H1 (cell line): ENCODE measurements at regions not wholly inside any gene's neighbourhood (a gene's known extent, or its start where the extent isn't known, plus 50 kb on each side); places are given as distances from the start of the nearest gene placed in this dataset.

Experiments used
- CTCF ChIA-PET: fragments of 300-600 bp; sonication (Branson Sonifier 250); formaldehyde crosslinking; loops from one replicate; lab custom pipeline; 2021; ENCODE audit not compliant: partially characterized antibody; lab: Charles Lee
- POLR2A ChIA-PET: fragments of 300-600 bp; sonication (Branson Sonifier 250); formaldehyde crosslinking; loops from one replicate; lab custom pipeline; 2021; ENCODE audit warnings: inconsistent platforms; ENCODE audit not compliant: partially characterized antibody; lab: Charles Lee
- DNase-seq, 2 experiments: peaks; one replicate each; pipeline versions ENCODE4 v3.0.0 to v3.0.0-alpha.2; 2010 to 2022; ENCODE audit warnings: low spot score in 2 of 2, low read depth in 1 of 2, mixed read lengths in 1 of 2
- FAIRE-seq: peaks from 2 replicates; lab custom pipeline; 2011; peaks lifted over from hg19 to GRCh38; lab: Jason Lieb, UNC
- H2AFZ ChIP-seq: 2 replicates; pipeline ENCODE4 v1.8.1; 2012; ENCODE audit warnings: low read length, inconsistent platforms
- H2AK5ac ChIP-seq: 2 replicates; pipeline ENCODE4 v1.6.1; 2013; ENCODE audit warnings: low read depth, low read length
- H2BK120ac ChIP-seq: replicated peaks from 2 replicates; pipeline ENCODE3; 2013; ENCODE audit warnings: low read depth, low read length, inconsistent platforms
- H2BK12ac ChIP-seq: 2 replicates; pipeline ENCODE4 v1.6.1; 2013; ENCODE audit warnings: low read depth, low read length
- H2BK15ac ChIP-seq: 2 replicates; pipeline ENCODE4 v1.6.1; 2013; ENCODE audit warnings: low read length
- H2BK20ac ChIP-seq: 2 replicates; pipeline ENCODE4 v1.6.1; 2013; ENCODE audit warnings: low read length
- H2BK5ac ChIP-seq: 2 replicates; pipeline ENCODE4 v1.6.1; 2013; ENCODE audit warnings: low read depth, low read length
- H3K14ac ChIP-seq: 2 replicates; pipeline ENCODE4 v1.6.1; 2013; ENCODE audit warnings: inconsistent platforms; ENCODE audit not compliant: insufficient read length
- H3K18ac ChIP-seq: 2 replicates; pipeline ENCODE4 v1.6.1; 2013; ENCODE audit warnings: low read length; ENCODE audit errors: extremely low read depth
- H3K23ac ChIP-seq: 2 replicates; pipeline ENCODE4 v1.6.1; 2013; ENCODE audit warnings: inconsistent platforms; ENCODE audit not compliant: insufficient read length
- H3K23me2 ChIP-seq: 2 replicates; pipeline ENCODE4 v1.6.1; 2013; ENCODE audit warnings: low read depth, low read length
- H3K27ac ChIP-seq: 2 replicates; pipeline ENCODE4 v1.6.1; 2011; ENCODE audit warnings: low read depth, low read length, inconsistent platforms
- H3K27me3 ChIP-seq, 4 experiments: replicated peaks in 1 of 4; 1 replicate in 1 of 4; 2 replicates in 3 of 4; pipeline versions ENCODE4 v1.6.1 to v1.8.1; 2011 to 2013; ENCODE audit warnings: low read length in 3 of 4, mild to moderate bottlenecking in 3 of 4, inconsistent platforms in 2 of 4, mixed read lengths in 2 of 4, moderate library complexity in 1 of 4; ENCODE audit not compliant: control insufficient read depth in 3 of 4, insufficient read depth in 3 of 4; ENCODE audit errors: extremely low read depth in 1 of 4
- H3K36me3 ChIP-seq, 4 experiments: 2 replicates each; pipeline versions ENCODE4 v1.6.1 to v1.8.1; 2011 to 2013; ENCODE audit warnings: mild to moderate bottlenecking in 4 of 4, low read length in 3 of 4, moderate library complexity in 2 of 4, control low read depth in 1 of 4, inconsistent platforms in 1 of 4; ENCODE audit not compliant: insufficient read depth in 4 of 4, control insufficient read depth in 2 of 4
- H3K4ac ChIP-seq: replicated peaks from 2 replicates; pipeline ENCODE3; 2013; ENCODE audit warnings: low read length, low read depth, mixed read lengths, inconsistent platforms; ENCODE audit not compliant: insufficient read length
- H3K4me1 ChIP-seq, 4 experiments: replicated peaks in 1 of 4; 1 replicate in 1 of 4; 2 replicates in 3 of 4; pipeline versions ENCODE4 v1.6.1 to v1.8.1; 2011 to 2013; ENCODE audit warnings: low read length in 3 of 4, inconsistent platforms in 2 of 4, mixed read lengths in 1 of 4; ENCODE audit not compliant: insufficient read depth in 4 of 4, control insufficient read depth in 3 of 4
- H3K4me2 ChIP-seq, 2 experiments: 2 replicates each; pipeline versions ENCODE4 v1.6.1 to v1.8.1; 2011 to 2013; ENCODE audit warnings: low read depth in 2 of 2, low read length in 2 of 2, control low read depth in 1 of 2, inconsistent platforms in 1 of 2, mild to moderate bottlenecking in 1 of 2; ENCODE audit not compliant: insufficient read depth in 1 of 2
- H3K4me3 ChIP-seq, 4 experiments: fragments of 200-600, 300-600 bp in 1 of 4; sonication (generic), shearing (Covaris generic), sonication (Bioruptor Twin) in 1 of 4; 2 replicates each; pipeline versions ENCODE4 v1.5.1 to v1.8.1; 2011 to 2016; ENCODE audit warnings: low read length in 4 of 4, low read depth in 3 of 4, control low read depth in 2 of 4, inconsistent platforms in 2 of 4, mild to moderate bottlenecking in 2 of 4, mixed read lengths in 1 of 4, moderate library complexity in 1 of 4; ENCODE audit not compliant: insufficient read depth in 2 of 4; ENCODE audit errors: extremely low read depth in 1 of 4
- H3K56ac ChIP-seq: replicated peaks from 2 replicates; pipeline ENCODE3; 2013; ENCODE audit warnings: low read depth, mild to moderate bottlenecking, mixed read lengths, low read length, inconsistent platforms; ENCODE audit not compliant: insufficient read length
- H3K79me1 ChIP-seq: 2 replicates; pipeline ENCODE4 v1.6.1; 2013; ENCODE audit warnings: low read depth, low read length, control low read depth
- H3K79me2 ChIP-seq, 2 experiments: 2 replicates each; pipeline versions ENCODE4 v1.6.1 to v1.8.1; 2012 to 2013; ENCODE audit warnings: low read length in 2 of 2, mild to moderate bottlenecking in 2 of 2, inconsistent platforms in 1 of 2; ENCODE audit not compliant: insufficient read depth in 2 of 2, control insufficient read depth in 1 of 2
- H3K9ac ChIP-seq, 4 experiments: replicated peaks in 1 of 4; 1 replicate in 1 of 4; 2 replicates in 3 of 4; pipeline versions ENCODE4 v1.6.1 to v1.8.1; 2011 to 2013; ENCODE audit warnings: low read depth in 3 of 4, low read length in 3 of 4, control low read depth in 2 of 4, mild to moderate bottlenecking in 2 of 4, moderate library complexity in 2 of 4, inconsistent platforms in 1 of 4; ENCODE audit errors: extremely low read depth in 1 of 4
- H3K9me3 ChIP-seq, 2 experiments: 2 replicates each; pipeline versions ENCODE4 v1.6.1 to v1.8.1; 2012 to 2013; ENCODE audit warnings: mild to moderate bottlenecking in 2 of 2, moderate library complexity in 2 of 2, control low read depth in 1 of 2, inconsistent platforms in 1 of 2, low read depth in 1 of 2, low read length in 1 of 2, mixed read lengths in 1 of 2; ENCODE audit not compliant: insufficient read depth in 2 of 2
- H4K20me1 ChIP-seq, 2 experiments: replicated peaks in 1 of 2; 2 replicates each; pipeline versions ENCODE3 to v1.8.1; 2011 to 2013; ENCODE audit warnings: inconsistent platforms in 2 of 2, low read length in 2 of 2, mild to moderate bottlenecking in 1 of 2; ENCODE audit not compliant: insufficient read depth in 2 of 2, control insufficient read depth in 1 of 2
- H4K5ac ChIP-seq: 2 replicates; pipeline ENCODE4 v1.6.1; 2013; ENCODE audit warnings: low read length, low read depth, mixed read lengths, inconsistent platforms; ENCODE audit not compliant: insufficient read length
- H4K8ac ChIP-seq: 2 replicates; pipeline ENCODE4 v1.8.0; 2013; ENCODE audit warnings: mild to moderate bottlenecking, moderate library complexity, low read length, inconsistent platforms; ENCODE audit not compliant: insufficient read depth; ENCODE audit errors: extremely low read depth
- H4K91ac ChIP-seq: replicated peaks from 2 replicates; pipeline ENCODE3; 2013; ENCODE audit warnings: low read length, mixed read lengths, inconsistent platforms; ENCODE audit not compliant: insufficient read length
- BACH1 ChIP-seq: IDR thresholded peaks from 2 replicates; pipeline ENCODE4 v1.6.1; 2012; ENCODE audit warnings: low read length, improper control_type of control experiment
- E2F6 ChIP-seq: IDR thresholded peaks from 2 replicates; pipeline ENCODE4 v1.6.1; 2012; ENCODE audit warnings: inconsistent platforms
- KDM1A ChIP-seq: fragments of 200-600, 300-600 bp; sonication (generic); IDR thresholded peaks from 2 replicates; pipeline ENCODE4 v1.7.1; 2016; ENCODE audit warnings: mild to moderate bottlenecking, low read length, borderline replicate concordance
- RXRA ChIP-seq: IDR thresholded peaks from 2 replicates; pipeline ENCODE4 v1.6.1; 2011; ENCODE audit warnings: low read depth, mild to moderate bottlenecking, low read length, moderate library complexity; ENCODE audit not compliant: insufficient read depth
- SAP30 ChIP-seq: fragments of 300-600 bp; sonication (generic); IDR thresholded peaks from 2 replicates; pipeline ENCODE4 v1.7.1; 2012; ENCODE audit warnings: low read length, moderate library complexity, mild to moderate bottlenecking, inconsistent platforms; ENCODE audit not compliant: insufficient read depth, insufficient replicate concordance
- SP2 ChIP-seq: IDR thresholded peaks from 2 replicates; pipeline ENCODE4 v1.6.1; 2012; ENCODE audit warnings: mild to moderate bottlenecking, low read length, inconsistent platforms
- USF2 ChIP-seq: IDR thresholded peaks from 2 replicates; pipeline ENCODE4 v1.6.1; 2011; ENCODE audit warnings: low read length, improper control_type of control experiment
- WGBS, 2 experiments: shearing (Covaris generic) in 1 of 2; methylation state at CpG; one replicate each; pipeline versions ENCODE4 v1.1.6 to v1.1.7; 2013 to 2015; ENCODE audit warnings: low lambda C conversion rate in 2 of 2, mixed read lengths in 2 of 2, inconsistent platforms in 1 of 2, low coverage in 1 of 2, missing lambda C conversion rate in 1 of 2; ENCODE audit not compliant: insufficient replicate concordance in 2 of 2, insufficient coverage in 1 of 2, insufficient read length in 1 of 2; ENCODE audit errors: extremely low coverage in 1 of 2, missing lambda C conversion rate in 1 of 2; 5-methylcytosine and 5-hydroxymethylcytosine counted together

DNA sequence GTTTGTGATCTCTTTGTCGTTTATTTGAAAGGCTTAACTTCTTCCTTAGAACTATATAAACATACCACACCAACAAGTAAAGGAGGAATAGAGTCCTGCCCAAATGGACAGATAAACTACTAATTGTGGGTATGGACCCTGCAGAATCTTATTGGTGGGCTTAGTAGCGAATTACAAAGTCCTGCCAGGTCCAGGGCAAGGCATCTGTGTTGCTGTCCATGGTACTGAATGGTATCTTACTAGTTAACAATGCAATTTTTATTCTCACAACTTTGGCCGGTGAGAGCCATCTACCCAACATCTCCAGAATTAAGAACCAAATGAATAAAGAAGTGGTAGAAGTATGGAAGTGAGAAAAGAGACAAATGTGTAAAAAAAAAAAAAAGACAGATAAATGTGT, 1782.4 kb upstream of the WWC1 start:
- Histone ChIP-seq H4K20me1 (no peaks in the 10 kb centered on the region), H3K4me2 (no peak overlapping the region), H4K91ac (no peak overlapping the region), H3K79me2 (no peaks in the 10 kb centered on the region), H2BK5ac (no peak overlapping the region), H3K56ac (no peak overlapping the region), H3K27me3 (no peaks in the 10 kb centered on the region), H3K36me3 (no peaks in the 10 kb centered on the region), H3K9ac (no peak overlapping the region), H2BK12ac (no peak overlapping the region), H2BK20ac (no peak overlapping the region), H3K9me3 (no peaks in the 10 kb centered on the region), H3K4me3 (no peak overlapping the region), H3K4ac (no peak overlapping the region), H2BK120ac (no peak overlapping the region), H2AFZ (no peak overlapping the region), H2AK5ac (no peak overlapping the region)
- ChIA-PET CTCF (no interaction called here), POLR2A (no interaction called here)
- 86% methylated on average over 3 of the region's 3 CpGs; no CpG with 5 or more reads in 1 of the 2 experiments for WGBS, 2 experiments
- no peak for DNase-seq
- no peak for TF ChIP-seq BACH1
- no peak for TF ChIP-seq USF2
- no peak for TF ChIP-seq RXRA
- TF ChIP-seq SP2: no peak
- no peak for TF ChIP-seq KDM1A
- no peak for TF ChIP-seq SAP30
- no peak for TF ChIP-seq E2F6
- TF ChIP-seq, all 59 proteins: peak for 0
- peak; percentile 42 for FAIRE-seq
- Histone ChIP-seq H3K4me1 (no peaks in the 10 kb centered on the region), H2BK15ac (no peak overlapping the region), H4K5ac (no peak overlapping the region), H3K23me2 (no peaks in the 10 kb centered on the region), H3K14ac (no peak overlapping the region), H3K23ac (no peak overlapping the region), H3K79me1 (no peaks in the 10 kb centered on the region), H3K18ac (no peak overlapping the region), H4K8ac (no peak overlapping the region), H3K27ac (no peak overlapping the region)
